ENCODE measurements at regions not wholly inside any gene's neighbourhood (a gene's known extent, or its start where the extent isn't known, plus 50 kb on each side); places are given as distances from the start of the nearest gene placed in this dataset.

GRCh38 chr15:70412794-70413193 is 315.1 kb upstream of the TLE3 start:
- no peak for TF ChIP-seq BHLHE40 (IDR thresholded peaks at IDR 0.05; ENCODE audit: low read depth, low read length)
- TF ChIP-seq CTCF (conservative IDR thresholded peaks at IDR 0.05; ENCODE audit: low read depth, low read length) = no peak
- no peak for TF ChIP-seq NFE2L2 (IDR thresholded peaks at IDR 0.05; ENCODE audit: low read depth, low read length)
- TF ChIP-seq MAFK (IDR thresholded peaks at IDR 0.05; ENCODE audit: low read depth, low read length) = no peak
- TF ChIP-seq POLR2A (IDR thresholded peaks at IDR 0.05; ENCODE audit: low read depth, low read length) = no peak
- TF ChIP-seq RAD21 (IDR thresholded peaks at IDR 0.05; ENCODE audit: low read length) = no peak
- no peak for TF ChIP-seq SMC3 (IDR thresholded peaks at IDR 0.05; ENCODE audit: low read depth, low read length)
- no peak for TF ChIP-seq CHD1 (IDR thresholded peaks at IDR 0.05; ENCODE audit: low read depth, low read length)
- DNase-seq = no peak
- intact Hi-C loops (cut with micrococcal nuclease) = no loop called here

More at GRCh38 chr15:70412794-70413193, 315.1 kb upstream of the TLE3 start:
- Histone ChIP-seq H2AK5ac (ENCODE audit: low read depth, low read length) (no peak overlapping the region), H2BK5ac (ENCODE audit: low read depth, low read length, poor library complexity, severe bottlenecking) (no peak overlapping the region), H3K56ac (ENCODE audit: extremely low read depth, insufficient read depth, low read length) (no peak overlapping the region), H2AK9ac (replicated peaks; ENCODE audit: low read depth, low read length, poor library complexity) (no peak overlapping the region), H4K5ac (ENCODE audit: low read depth, low read length) (no peak overlapping the region), H3K27ac (ENCODE audit: insufficient read depth, low read length) (no peak overlapping the region), H3K23ac (ENCODE audit: low read depth, low read length) (no peak overlapping the region), H3K9ac (ENCODE audit: low read depth, low read length) (no peak overlapping the region), H2BK120ac (ENCODE audit: low read depth, low read length) (no peak overlapping the region), H3K9me3 (ENCODE audit: control insufficient read depth, insufficient read depth, low read length) (peaks cover 6% of the 10 kb centered on the region), H3K4me1 (ENCODE audit: control insufficient read depth, insufficient read depth, low read length) (no peaks in the 10 kb centered on the region), H3K14ac (replicated peaks; ENCODE audit: low read depth, low read length) (no peak overlapping the region), H4K91ac (ENCODE audit: insufficient read depth, low read depth, low read length) (no peak overlapping the region), H3K9me1 (ENCODE audit: insufficient read depth, low read length) (no peaks in the 10 kb centered on the region), H3K27me3 (ENCODE audit: control insufficient read depth, insufficient read depth, low read length) (peaks cover 73% of the 10 kb centered on the region), H3K79me1 (ENCODE audit: low read depth in 1 of 2, low read length in 2 of 2) (no peaks in the 10 kb centered on the region), H2AFZ (replicated peaks; ENCODE audit: low read length, poor library complexity) (no peak overlapping the region), H4K20me1 (ENCODE audit: insufficient read depth, low read length) (no peaks in the 10 kb centered on the region), H3K4me3 (ENCODE audit: insufficient read depth, low read depth, low read length) (no peak overlapping the region), H2BK15ac (ENCODE audit: low read depth, low read length) (no peak overlapping the region), H3K36me3 (ENCODE audit: control insufficient read depth, insufficient read depth, low read length) (no peaks in the 10 kb centered on the region), H3K4me2 (ENCODE audit: low read depth, low read length) (no peak overlapping the region), H2BK20ac (ENCODE audit: low read depth, low read length) (no peak overlapping the region), H3K4ac (ENCODE audit: low read depth, low read length) (no peak overlapping the region), H3K18ac (ENCODE audit: low read depth, low read length) (no peak overlapping the region), H4K8ac (ENCODE audit: low read depth in 2 of 2, low read length in 2 of 2) (no peak overlapping the region)
- CTCF ChIA-PET = no interaction called here
- POLR2A ChIA-PET (ENCODE audit: unreplicated experiment) = no interaction called here
- no peak for ATAC-seq (ENCODE audit: low read depth)
- no TSS peak for BruUV-seq (replicated peaks)
- in situ Hi-C loops (cut with MboI; ENCODE audit: low sequenced_read_pairs) = no loop called here
- dilution Hi-C loops (cut with HindIII; ENCODE audit: low sequenced_read_pairs, unreplicated experiment) = no loop called here
